ENCODE measurements at regions not wholly inside any gene's neighbourhood (a gene's known extent, or its start where the extent isn't known, plus 50 kb on each side); places are given as distances from the start of the nearest gene placed in this dataset.

GRCh38 chr11:103548838-103549237, 439.6 kb downstream of the DYNC2H1 start:
- TF ChIP-seq, protein P1, sequence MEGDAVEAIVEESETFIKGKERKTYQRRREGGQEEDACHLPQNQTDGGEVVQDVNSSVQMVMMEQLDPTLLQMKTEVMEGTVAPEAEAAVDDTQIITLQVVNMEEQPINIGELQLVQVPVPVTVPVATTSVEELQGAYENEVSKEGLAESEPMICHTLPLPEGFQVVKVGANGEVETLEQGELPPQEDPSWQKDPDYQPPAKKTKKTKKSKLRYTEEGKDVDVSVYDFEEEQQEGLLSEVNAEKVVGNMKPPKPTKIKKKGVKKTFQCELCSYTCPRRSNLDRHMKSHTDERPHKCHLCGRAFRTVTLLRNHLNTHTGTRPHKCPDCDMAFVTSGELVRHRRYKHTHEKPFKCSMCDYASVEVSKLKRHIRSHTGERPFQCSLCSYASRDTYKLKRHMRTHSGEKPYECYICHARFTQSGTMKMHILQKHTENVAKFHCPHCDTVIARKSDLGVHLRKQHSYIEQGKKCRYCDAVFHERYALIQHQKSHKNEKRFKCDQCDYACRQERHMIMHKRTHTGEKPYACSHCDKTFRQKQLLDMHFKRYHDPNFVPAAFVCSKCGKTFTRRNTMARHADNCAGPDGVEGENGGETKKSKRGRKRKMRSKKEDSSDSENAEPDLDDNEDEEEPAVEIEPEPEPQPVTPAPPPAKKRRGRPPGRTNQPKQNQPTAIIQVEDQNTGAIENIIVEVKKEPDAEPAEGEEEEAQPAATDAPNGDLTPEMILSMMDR (IDR thresholded peaks at IDR 0.05; ENCODE audit: insufficient read depth, low read depth, low read length): no peak
- ChIA-PET POLR2A (no interaction called here), CTCF (interaction anchor here (3.4 kb wide), 1 partner anchor 11 kb away, joined by 24 read pairs; no protein-coding TSS in a partner anchor)
- DNase-seq (ENCODE audit: low read depth): no peak
- H3K36me3 ChIP-seq (ENCODE audit: control insufficient read depth, insufficient read depth, low read length): no peaks in the 10 kb centered on the region
- no peaks in the 10 kb centered on the region; the same call in 1 of the 2 replicates for H3K27me3 ChIP-seq (ENCODE audit: control insufficient read depth, insufficient read depth, low read length)
- no peak overlapping the region for H3K4me3 ChIP-seq (ENCODE audit: low read depth, low read length)

DNA sequence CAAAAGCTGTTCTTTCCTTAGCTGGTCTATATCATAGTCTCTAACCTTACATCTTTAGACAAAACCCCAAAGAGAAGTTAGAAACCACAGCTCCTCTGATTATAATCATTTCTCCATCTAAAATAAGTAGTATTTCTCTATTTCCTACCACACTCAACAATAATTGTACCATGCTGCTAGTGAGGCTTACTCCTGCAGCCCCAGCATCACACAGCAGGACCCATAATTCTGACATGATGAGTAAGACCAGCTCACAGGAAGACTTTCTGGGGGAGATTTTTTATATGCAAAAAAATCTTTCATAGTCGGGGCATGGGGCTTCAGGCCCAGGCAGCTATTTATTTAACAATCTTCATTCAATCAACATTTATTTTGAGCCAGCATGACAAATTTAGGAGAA, 441.6 kb downstream of the DYNC2H1 start:
- CTCF ChIA-PET: no interaction called here
- Histone ChIP-seq H3K27me3 (ENCODE audit: control insufficient read depth, insufficient read depth, low read length) (no peaks in the 10 kb centered on the region; the same call in 1 of the 2 replicates), H3K36me3 (ENCODE audit: control insufficient read depth, insufficient read depth, low read length) (no peaks in the 10 kb centered on the region), H3K4me3 (ENCODE audit: low read depth, low read length) (no peak overlapping the region)
- no peak for DNase-seq (ENCODE audit: low read depth)
- POLR2A ChIA-PET: no interaction called here
- TF ChIP-seq, protein P1 (IDR thresholded peaks at IDR 0.05; ENCODE audit: insufficient read depth, low read depth, low read length): no peak

GRCh38 chr11:103552086-103552485, 442.9 kb downstream of the DYNC2H1 start:
- Histone ChIP-seq H3K4me3 (ENCODE audit: low read depth, low read length) (no peak overlapping the region), H3K36me3 (ENCODE audit: control insufficient read depth, insufficient read depth, low read length) (no peaks in the 10 kb centered on the region), H3K27me3 (ENCODE audit: control insufficient read depth, insufficient read depth, low read length) (no peaks in the 10 kb centered on the region; the same call in 1 of the 2 replicates)
- POLR2A ChIA-PET: no interaction called here
- TF ChIP-seq, protein P1 (IDR thresholded peaks at IDR 0.05; ENCODE audit: insufficient read depth, low read depth, low read length): no peak
- DNase-seq (ENCODE audit: low read depth): no peak
- CTCF ChIA-PET: interaction anchor here (0.5 kb wide), 1 partner anchor 1287 kb away, joined by 3 read pairs; no protein-coding TSS in a partner anchor

DNA sequence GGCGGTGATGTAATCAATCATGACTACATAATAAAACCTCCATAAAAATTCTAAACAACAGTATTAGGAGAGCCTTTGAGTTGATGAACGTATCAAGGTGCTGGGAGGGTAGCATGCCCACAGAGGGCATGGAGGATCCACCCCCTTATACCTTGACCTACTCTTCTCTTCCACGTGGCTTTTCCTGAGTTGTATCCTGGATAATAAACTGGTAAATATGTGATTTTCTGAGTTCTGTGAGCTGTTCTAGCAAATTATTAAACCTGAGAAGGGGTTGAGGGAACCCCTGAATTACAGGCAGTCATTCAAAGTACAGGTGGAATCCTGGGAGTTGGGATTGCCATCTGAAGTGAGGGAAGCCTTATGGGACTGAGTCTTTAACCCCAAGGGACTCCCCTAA, 446.9 kb downstream of the DYNC2H1 start:
- CTCF ChIA-PET: interaction anchor here (1.1 kb wide), 1 partner anchor 18 kb away, joined by 4 read pairs; no protein-coding TSS in a partner anchor
- no peak for DNase-seq (ENCODE audit: low read depth)
- Histone ChIP-seq H3K4me3 (ENCODE audit: low read depth, low read length) (no peak overlapping the region), H3K36me3 (ENCODE audit: control insufficient read depth, insufficient read depth, low read length) (no peaks in the 10 kb centered on the region), H3K27me3 (ENCODE audit: control insufficient read depth, insufficient read depth, low read length) (no peaks in the 10 kb centered on the region)
- POLR2A ChIA-PET: no interaction called here
- TF ChIP-seq, protein P1 (IDR thresholded peaks at IDR 0.05; ENCODE audit: insufficient read depth, low read depth, low read length): no peak

GRCh38 chr11:103566116-103566515, 456.9 kb downstream of the DYNC2H1 start:
- POLR2A ChIA-PET: no interaction called here
- TF ChIP-seq, protein P1 (IDR thresholded peaks at IDR 0.05; ENCODE audit: insufficient read depth, low read depth, low read length): no peak
- Histone ChIP-seq H3K4me3 (ENCODE audit: low read depth, low read length) (no peak overlapping the region), H3K27me3 (ENCODE audit: control insufficient read depth, insufficient read depth, low read length) (no peaks in the 10 kb centered on the region), H3K36me3 (ENCODE audit: control insufficient read depth, insufficient read depth, low read length) (no peaks in the 10 kb centered on the region)
- CTCF ChIA-PET: interaction anchor here (0.6 kb wide), 1 partner anchor 27 kb away, joined by 3 read pairs; no protein-coding TSS in a partner anchor
- no peak for DNase-seq (ENCODE audit: low read depth)
